HG02970 (cell line): ENCODE measurements at regions not wholly inside any gene's neighbourhood (a gene's known extent, or its start where the extent isn't known, plus 50 kb on each side); places are given as distances from the start of the nearest gene placed in this dataset.
"Not testable (repeated sequence)": the region's sequence is repeated elsewhere in the genome, so short reads cannot be mapped to it uniquely, and the experiment has no call there.

Source experiments
- ATAC-seq: cut with Tn5 transposase; IDR thresholded peaks from one replicate; pipeline ENCODE4 v1.9.1; 2021; ENCODE audit warnings: mild to moderate bottlenecking, moderate library complexity, moderate number of reproducible peaks; ENCODE audit not compliant: unreplicated experiment, low FRiP score

DNA sequence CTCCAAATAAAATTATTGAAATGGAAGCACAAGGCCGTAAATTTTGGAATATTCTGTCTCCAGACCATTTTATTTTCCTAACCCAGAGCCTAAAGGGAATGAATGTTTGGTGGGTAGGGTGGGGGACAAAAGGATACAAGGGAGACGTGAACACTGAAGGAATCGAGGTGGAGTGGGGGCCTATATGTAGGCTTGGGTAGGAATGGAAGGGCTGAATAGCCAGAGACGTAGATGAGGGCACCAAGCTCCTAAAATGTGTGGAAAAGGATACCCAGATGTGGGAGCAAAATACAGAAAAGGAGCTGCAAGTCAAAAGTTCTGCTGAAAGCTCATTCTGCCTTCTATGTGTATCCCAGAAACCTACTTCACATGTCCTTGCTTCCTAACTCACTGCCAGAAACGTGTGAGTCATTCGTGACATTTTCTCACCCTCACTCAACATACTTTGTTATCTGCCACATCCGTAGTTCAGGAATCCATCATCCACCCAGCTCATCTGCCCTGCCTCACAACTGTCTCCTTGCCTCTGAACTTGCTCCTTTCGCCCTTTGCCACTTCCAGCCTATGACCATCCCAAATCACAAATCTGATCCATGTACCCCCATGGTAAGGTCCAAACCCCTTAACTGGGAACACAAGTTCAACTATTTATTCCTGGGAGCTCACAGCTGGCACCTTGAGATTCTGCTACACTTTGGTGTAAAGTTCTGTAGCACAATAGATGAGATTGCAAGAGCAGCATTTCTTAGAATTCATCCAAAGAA, 84.1 kb upstream of the PRDX6 start:
- ATAC-seq, result no peak

DNA sequence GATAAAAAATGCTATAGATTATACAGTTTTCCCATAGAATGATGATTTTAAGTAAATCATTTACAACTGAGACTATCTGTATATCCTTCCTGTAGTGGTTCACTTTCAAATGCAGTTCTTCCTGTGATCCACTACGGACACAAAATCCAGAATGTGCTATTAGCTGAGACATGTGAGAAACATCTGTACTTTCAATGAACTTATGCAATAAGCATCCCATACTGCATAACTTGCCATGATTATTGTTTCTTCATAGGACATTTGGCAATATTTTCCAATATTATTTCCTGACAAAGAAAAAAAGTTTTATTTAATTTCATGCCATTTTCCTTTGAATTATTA, 83.5 kb upstream of the PRDX6 start:
- no peak for ATAC-seq

DNA sequence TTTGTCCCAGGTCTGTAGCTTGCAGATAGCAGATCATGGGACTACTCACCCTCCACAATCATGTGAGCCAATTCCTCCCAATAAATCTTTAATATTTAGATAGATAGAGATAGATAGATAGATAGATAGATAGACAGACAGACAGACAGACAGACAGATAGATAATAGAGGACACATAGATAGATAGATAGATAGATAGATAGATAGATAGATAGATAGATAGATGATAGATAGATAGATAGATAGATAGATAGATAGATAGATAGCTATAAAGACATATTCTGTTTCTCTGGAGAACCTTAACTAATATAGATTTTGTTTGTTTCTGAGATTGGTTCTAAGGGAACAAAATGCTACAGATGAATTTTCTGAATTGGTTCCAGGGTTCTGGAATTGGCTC, 82.3 kb upstream of the PRDX6 start:
- not testable (repeated sequence) for ATAC-seq

DNA sequence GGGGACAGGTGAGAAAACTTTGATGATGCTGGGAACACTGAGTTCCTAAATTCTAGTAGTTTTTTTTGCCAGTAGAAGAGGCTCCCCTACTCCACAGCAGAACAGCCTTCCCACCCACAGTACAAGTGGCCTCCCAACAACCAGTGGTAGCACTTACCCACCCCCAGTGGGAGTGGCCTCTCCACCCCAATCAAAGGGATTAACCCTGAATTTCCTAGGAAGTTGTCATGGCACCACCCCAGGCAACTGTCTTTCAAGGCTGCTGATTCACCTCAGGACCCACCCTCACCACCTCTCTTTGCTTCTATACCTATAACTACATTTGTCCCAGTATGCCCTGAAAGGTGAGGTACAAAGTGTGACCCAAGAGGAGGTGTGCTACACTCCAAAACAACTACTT, 81.4 kb upstream of the PRDX6 start:
- ATAC-seq, result no peak

DNA sequence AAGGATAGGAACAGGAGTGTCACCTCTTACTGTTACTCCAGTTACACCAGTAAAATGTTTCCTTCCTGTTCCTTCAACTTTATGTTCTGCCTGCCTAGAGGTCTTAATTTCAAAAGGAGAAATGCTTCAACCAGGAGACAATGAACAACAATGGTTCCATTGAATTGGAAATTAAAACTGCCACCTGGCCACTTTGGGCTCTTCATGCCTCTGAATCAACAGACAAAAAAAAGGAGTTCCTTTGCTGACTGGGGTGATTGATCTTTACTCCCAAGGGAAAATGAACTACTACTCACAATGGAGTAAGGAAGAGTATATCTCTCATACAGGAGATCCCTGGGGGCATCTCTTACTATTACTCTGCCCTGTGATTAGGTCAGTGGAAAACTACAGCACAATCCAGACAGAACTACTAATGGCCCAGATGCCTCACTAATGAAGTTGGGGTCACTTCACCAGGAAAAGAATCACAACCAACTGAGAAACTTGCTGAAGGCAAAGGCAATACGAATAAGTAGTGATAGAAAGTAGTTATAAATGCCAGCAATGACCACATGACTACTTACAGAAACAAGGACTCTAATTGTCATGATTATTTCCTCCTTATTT, 76.6 kb upstream of the PRDX6 start:
- no peak for ATAC-seq

DNA sequence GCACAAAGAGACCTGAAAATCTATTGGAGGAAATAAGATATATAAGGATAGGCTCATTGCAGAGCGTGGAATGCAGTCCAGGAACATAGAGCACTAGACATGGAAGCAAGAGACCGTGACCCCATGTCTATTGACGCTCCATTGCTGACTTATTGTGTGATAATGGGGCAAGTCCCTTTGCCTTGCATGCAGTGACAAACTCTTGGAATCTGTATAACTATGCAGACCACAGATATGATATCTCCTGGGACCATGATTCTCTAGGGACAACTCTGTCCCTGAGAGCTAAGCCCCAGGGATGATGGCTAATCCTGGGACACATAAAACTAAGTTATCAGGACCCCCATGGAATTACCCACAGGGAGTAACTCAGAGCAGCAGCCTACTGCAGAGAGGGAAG, 73.1 kb upstream of the PRDX6 start:
- ATAC-seq, result no peak

DNA sequence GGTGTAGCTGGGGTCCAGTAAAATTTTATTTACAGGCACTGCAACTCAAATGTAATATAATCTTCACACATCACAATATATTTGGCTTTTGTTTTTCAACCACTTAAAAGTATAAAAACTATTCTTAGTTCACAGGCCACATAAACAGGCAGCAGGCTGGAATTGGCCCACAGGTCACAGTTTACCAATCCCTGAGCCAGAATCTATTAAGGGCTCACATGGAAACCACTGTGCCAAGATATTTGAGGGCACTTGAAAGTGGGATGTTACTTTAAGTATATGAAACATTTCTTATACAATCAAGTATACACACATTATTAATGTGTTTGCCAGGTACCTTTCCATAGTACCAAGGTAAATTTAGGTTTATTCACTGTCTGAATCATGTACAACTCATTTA, 71.9 kb upstream of the PRDX6 start:
- ATAC-seq, result no peak

DNA sequence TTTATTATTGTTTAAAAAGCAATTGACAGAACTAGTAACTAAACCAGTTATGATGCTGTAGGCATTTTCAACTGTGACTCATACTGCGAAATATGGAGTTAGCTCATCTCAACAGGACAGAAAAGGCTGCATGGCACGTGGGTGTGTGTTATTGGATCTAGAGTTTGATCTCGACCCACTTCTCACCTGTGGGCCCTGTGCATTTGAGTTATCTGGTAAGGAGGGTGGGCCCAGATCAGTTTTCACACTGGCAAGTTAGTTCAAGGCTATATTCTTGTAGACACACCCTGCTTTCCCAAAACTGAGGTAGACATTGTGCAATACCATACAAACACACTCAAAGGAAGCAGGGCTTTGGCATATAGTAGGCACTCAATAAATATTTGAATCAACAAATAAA, 71.3 kb upstream of the PRDX6 start:
- ATAC-seq, result no peak

DNA sequence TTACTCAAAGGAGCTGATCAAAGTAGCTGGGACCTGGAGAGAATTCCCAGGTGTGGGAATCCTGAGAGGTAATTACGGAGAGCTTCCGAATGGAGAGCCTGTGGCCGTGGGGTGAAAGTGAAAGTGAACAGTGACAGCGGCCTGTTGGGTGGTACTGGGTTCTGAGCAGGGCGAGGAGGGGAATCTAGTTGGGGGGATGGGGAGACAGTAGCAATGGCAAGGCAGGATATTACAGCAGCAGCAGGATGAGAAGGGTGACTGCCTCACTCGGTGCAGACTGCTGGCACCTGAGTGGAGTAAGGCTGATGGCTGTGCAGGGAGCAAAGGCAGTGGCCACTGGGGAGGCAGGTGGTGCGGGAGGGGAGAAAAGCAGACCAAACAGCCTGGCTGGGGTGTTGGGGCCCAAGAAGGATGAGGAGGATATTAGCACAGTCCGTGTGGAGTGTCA, 70.3 kb upstream of the PRDX6 start:
- no peak for ATAC-seq

DNA sequence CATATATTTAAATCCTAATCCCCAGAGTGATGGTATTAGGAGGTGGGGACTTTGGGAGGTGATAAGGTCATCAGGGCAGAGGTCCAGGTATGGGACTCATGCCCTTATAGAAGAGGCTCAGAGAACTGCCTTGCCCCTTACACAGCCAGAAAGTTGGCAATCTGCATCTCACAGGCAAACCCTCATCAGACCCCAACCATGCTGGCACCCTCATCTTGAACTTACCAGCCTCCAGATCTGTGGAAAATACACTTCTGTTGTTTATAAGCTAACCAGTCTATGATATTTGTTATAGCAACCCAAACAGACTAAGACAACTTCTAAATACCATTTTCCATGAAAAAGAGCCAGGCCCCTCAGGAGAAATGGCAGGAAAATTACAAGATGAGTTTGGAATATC, 69.3 kb upstream of the PRDX6 start:
- ATAC-seq, result no peak

DNA sequence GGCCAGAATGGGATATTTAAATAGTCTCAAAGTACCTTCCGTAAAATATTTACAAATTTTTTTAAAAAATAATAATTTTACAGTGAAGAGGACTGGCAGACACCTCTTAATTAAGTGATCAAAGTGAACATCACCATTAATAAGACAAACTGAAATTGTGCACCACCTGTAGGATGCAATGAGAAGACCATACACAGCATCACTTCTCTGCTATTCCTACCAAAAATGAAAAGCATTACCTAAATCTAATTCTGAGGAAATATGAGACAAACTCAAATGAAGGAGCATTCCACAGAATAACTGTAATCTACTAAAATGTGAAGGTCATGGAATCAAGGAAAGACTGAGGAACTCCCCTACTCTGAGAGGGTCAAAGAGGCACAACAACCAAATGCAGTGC, 68.2 kb upstream of the PRDX6 start:
- ATAC-seq, result no peak

DNA sequence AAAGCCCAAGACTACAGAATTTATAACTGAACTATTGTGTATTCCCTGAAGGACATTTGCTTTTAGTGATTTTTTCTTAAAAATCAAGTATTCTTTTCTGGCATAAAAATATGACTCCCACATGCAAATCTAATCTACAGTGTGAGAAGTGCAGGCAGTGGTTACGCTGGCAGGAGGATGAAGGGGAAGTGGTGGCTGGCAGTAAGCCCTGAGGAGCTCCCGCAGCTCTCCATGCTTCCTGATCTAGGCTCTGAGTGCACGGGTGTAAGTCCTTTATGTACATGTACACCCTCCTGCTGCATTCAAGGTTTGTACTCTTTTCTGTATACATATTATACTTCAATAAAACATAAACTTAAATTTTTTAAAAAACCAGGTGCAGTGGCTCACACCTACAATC, 67.5 kb upstream of the PRDX6 start:
- ATAC-seq, result no peak

DNA sequence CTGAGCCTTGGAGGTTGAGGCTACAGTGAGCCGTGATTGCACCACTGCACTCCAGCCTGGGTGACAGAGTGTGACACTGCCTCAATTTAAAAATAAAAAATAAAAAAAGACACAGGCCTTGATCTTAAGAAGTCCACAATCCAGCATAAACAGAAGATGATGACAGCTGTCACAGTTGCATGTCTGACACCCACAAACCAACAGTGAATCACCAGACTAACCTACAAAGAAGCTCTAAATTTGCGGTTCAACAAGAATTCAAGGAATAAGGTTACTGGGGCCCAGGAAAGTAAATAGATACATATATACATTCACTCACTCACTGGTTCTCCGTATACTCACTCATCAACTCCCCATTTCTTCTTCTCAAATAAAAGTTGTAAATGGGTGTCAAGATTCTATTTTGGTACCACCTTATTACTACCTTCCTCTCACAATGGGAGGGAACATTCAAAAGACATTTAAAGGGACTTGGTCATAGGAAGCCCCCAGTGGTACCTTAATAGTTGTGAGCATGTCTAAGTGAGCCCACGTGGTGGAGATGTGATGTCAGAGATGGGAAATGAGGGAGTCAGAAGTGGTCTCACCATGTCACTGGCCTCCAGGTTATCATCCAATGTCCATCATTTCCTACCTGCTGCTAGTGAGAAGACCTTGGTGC, 66.9 kb upstream of the PRDX6 start:
- ATAC-seq, result no peak

DNA sequence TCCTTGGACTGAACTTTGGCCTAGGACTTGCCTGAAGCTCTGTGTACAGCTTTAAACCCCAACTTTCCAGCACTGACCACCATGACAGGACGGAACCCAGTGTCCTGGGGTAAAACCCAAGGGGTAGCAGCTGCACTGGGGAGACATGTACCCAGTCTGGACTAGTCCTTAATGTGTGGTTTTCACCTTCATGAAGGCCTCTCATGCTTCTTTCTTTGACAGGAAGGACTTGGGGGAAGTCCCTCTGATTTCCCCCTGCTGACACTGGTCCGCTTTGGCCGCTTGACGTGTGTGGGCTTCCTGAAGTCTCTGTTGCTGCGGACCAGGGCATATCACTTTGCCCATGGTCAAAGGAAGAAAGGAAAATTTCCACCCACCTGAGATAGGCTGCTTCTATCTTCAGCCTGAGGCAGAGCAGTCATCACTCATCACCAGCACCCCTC, 66.3 kb upstream of the PRDX6 start:
- peak; percentile 40 for ATAC-seq

DNA sequence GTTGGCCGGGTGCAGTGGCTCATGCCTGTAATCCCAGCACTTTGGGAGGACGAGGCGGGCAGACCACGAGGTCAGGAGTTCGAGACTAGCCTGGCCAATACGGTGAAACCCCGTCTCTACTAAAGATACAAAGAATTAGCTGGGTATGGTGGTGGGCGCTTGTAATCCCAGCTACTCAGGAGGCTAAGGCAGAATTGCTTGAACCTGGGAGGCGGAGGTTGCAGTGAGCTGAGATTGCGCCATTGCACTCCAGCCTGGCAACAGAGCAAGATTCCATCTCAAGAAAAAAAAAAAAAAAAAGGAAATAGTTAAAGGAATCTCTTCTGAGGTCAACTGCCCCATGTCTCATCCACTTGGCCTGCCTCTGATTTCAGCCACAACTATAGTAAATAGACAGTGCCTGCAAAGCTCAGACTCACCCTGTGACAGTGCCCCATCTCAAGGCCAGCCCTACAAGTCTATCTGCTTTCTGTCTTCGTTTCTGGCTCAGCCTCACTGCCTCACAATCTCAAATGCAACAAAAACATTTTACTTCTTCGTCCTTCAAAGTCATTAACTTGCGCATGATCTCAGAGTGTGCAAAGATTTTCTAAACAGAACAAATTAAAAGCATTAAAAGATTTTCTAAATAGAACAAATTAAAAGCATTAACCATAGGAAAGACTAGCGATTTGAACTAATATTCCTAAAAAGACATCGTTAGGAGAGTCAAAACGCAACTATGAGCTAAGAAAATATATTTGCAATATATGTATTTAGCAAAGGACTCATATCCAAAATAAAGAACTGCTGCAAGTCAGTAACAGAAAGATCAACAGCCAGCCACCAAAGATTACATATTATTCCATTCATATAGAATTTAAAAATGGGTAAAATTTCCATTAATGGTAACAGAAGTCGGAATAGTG, 65.0 kb upstream of the PRDX6 start:
- no peak for ATAC-seq

DNA sequence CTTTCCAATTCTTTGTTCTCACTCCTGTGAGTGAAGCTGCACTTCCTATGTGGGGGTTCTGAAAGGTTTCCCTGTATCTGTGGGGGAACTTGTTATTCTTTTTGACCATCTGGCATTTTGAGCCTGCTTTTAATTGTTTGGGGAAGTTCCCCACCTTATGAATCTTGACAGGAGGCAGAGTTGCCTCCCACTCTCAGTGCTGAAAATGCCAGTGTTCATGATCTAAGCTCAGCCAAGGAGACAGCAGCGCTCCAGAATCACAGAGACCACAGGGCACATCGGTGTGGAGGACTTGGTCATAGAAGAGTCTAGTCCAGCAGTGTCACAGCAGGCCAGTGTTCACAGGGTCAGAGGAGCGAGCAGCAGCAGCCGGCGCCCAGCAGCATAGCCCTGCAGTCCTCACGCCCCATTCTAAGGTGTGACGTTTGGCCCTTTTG, 63.8 kb upstream of the PRDX6 start:
- ATAC-seq, result no peak

DNA sequence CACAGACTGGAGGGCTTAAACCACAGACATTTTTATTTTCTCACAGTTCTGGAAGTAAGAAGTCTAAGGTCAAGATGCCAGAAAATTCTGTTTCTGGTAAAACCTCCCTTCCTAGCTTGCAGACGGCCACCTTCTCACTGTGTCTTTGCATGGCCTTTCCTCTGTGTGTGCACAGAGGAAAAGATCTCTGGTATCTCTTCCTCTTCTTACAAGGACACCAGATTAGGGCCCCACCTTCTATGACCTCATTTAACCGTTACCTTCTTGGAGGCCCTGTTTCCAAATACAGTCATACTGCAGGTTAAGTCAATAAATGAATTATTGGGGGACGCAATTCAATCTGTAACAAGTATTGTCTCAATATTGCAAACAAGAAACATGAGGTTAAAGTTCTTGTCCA, 63.0 kb upstream of the PRDX6 start:
- ATAC-seq, result peak; percentile 46

DNA sequence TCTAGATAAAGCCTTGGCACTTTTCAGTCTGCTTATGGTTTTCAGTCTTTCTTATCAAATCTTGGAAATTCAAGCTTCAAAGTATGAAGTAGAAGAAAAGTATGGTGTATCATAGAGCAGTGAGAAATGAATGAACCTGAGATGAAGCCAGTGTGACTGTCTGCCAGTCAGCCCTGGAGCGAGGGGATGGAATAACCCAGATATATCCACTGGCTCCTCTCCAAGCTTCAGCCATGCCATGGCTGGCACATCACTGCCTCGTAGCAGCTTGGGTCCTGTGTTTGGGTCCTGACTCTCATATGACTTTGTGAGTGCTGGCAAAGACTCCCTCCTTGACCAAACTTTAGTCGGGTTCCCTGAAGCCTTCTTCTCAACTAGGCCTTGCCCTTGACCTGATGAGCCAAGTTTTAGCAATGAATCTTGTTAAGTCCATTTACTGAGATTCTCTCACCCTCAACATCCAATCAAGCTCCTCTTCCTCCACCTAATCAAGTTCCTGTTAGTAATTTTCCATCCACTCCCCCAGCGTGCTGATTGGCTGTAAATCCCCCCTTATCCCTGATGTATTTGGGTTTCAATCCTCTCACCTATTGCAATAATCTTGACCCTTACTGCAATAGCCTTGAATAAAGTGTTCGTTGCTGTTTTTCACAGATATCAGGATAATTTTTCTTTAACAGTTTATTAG, 62.5 kb upstream of the PRDX6 start:
- ATAC-seq, result no peak

DNA sequence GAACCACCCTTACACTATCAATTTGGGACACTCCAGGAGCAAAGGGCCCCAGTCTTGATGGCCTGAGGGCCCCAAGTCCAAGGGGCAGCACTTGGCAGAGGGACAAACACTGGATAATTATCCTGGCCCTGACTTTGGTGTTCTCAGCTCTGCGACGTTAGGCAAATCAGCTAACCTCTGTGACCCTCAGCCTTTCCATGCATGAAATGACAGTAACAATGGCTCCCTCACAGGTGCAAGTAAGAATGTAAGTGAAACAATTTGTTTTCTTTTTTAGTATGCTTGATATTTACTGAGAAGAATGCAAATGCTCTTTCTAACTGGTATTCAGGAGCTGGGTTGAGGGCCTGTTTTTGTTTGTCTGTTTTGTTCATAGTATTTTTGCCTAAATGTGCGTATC, 61.6 kb upstream of the PRDX6 start:
- ATAC-seq, result no peak

DNA sequence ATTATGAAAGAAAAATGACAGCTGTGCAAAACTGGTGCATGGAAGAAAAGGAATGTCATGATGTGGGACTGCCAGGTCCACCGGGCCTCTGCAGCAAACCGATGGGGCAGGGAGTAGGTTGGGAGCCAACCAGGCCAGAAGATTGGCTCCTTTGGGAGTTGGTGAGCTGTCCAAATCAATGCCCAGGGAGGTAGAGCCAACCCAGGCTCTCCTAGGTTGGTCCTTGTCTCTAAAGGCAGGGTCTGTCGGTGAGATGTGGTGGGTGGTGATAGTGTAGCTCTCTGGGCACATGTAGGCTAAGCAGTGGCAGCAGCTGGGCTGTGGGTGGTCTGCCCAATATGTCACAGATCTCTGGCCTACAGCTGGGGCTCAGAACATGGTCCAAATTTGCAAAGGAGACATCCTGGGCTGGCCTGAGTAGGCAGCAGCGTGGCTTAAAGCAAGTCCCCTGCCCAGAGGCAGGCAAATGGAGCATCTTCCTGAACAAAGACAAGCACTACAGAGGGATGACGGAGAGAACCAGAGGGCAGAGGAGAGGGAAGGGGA, 61.2 kb upstream of the PRDX6 start:
- no peak for ATAC-seq
